A549 (cell line): ENCODE measurements at regions not wholly inside any gene's neighbourhood (a gene's known extent, or its start where the extent isn't known, plus 50 kb on each side); places are given as distances from the start of the nearest gene placed in this dataset.
"Not testable (repeated sequence)": the region's sequence is repeated elsewhere in the genome, so short reads cannot be mapped to it uniquely, and the experiment has no call there.

Experiments
- ATAC-seq, 2 experiments: fragments of 200-7000 bp in 1 of 2; fragments of >200 bp in 1 of 2; cut with Nextera tagmentation in 1 of 2; cut with Tn5 transposase in 1 of 2; 3 replicates each; pipeline versions ENCODE4 v1.8.0 to v1.9.1; 2018 to 2020; ENCODE audit warnings: mild to moderate bottlenecking in 1 of 2, moderate library complexity in 1 of 2
- CTCF ChIA-PET: fragments of 300-600 bp; sonication (Branson Sonifier 250); formaldehyde crosslinking; extraction: SDS; loops from one replicate; lab custom pipeline; 2021; ENCODE audit warnings: antibody characterized with exemption, inconsistent platforms; lab: Yijun Ruan, JAX
- POLR2A ChIA-PET: fragments of 350-600 bp; formaldehyde crosslinking; extraction: SDS; loops from one replicate; lab custom pipeline; 2021; ENCODE audit warnings: antibody characterized with exemption, inconsistent platforms; lab: Yijun Ruan, JAX
- DNase-seq, 2 experiments: peaks; one replicate each; pipeline versions ENCODE4 v3.0.0 to v3.0.0-alpha.2; 2011 to 2016; ENCODE audit warnings: low read depth in 1 of 2, low spot score in 1 of 2
- FAIRE-seq: peaks from 2 replicates; lab custom pipeline; 2011; peaks lifted over from hg19 to GRCh38; lab: Jason Lieb, UNC
- H3K27ac ChIP-seq, 2 experiments: fragments of >200 bp; sonication (Bioruptor Twin); formaldehyde crosslinking; 3 replicates each; pipeline ENCODE4 v1.5.1; 2016 to 2017
- H3K4me1 ChIP-seq: fragments of >200 bp; sonication (Bioruptor Twin); formaldehyde crosslinking; 3 replicates; pipeline ENCODE4 v1.6.1; 2016
- H3K4me2 ChIP-seq: fragments of >200 bp; sonication (Bioruptor Twin); formaldehyde crosslinking; 3 replicates; pipeline ENCODE4 v1.6.1; 2016
- H3K4me3 ChIP-seq: fragments of >200 bp; sonication (Bioruptor Twin); formaldehyde crosslinking; 3 replicates; pipeline ENCODE4 v1.5.1; 2016
- H3K9me3 ChIP-seq: fragments of >200 bp; sonication (Bioruptor Twin); formaldehyde crosslinking; 3 replicates; pipeline ENCODE4 v1.6.1; 2016
- CBX2 ChIP-seq: fragments of 200-600 bp; sonication (generic); IDR thresholded peaks from 2 replicates; pipeline ENCODE4 v1.6.1; 2016; ENCODE audit warnings: low read depth, mild to moderate bottlenecking, borderline replicate concordance
- EP300 ChIP-seq, 2 experiments: fragments of >200 bp; sonication (Bioruptor Twin); formaldehyde crosslinking; IDR thresholded peaks; 2 replicates in 1 of 2; 3 replicates in 1 of 2; pipeline ENCODE4 v1.6.1; 2016 to 2017
- FOSL2 ChIP-seq, 2 experiments: fragments of 450-650 bp in 1 of 2; fragments of >200 bp in 1 of 2; sonication (Bioruptor Twin) in 1 of 2; formaldehyde crosslinking; IDR thresholded peaks; 2 replicates each; pipeline versions ENCODE4 v1.5.0 to v1.6.1; 2016 to 2020; ENCODE audit warnings: mild to moderate bottlenecking in 1 of 2, moderate library complexity in 1 of 2
- HDAC2 ChIP-seq: fragments of 200-600 bp; sonication (generic); IDR thresholded peaks from 2 replicates; pipeline ENCODE4 v1.6.1; 2016
- HES2 ChIP-seq: fragments of >200 bp; sonication (Bioruptor Twin); formaldehyde crosslinking; IDR thresholded peaks from 2 replicates; pipeline ENCODE4 v1.6.1; 2016
- HMGXB4 ChIP-seq: fragments of 250-450 bp; sonication (Bioruptor Pico); IDR thresholded peaks from 2 replicates; pipeline ENCODE4 v1.5.0; 2021; ENCODE audit warnings: mild to moderate bottlenecking, moderate library complexity, borderline replicate concordance
- HOXB13 ChIP-seq: fragments of 250-450 bp; sonication (Bioruptor Pico); IDR thresholded peaks from 2 replicates; pipeline ENCODE4 v1.5.0; 2020; ENCODE audit warnings: low read depth, mild to moderate bottlenecking, moderate library complexity
- HOXB5 ChIP-seq: fragments of 250-450 bp; sonication (Bioruptor Pico); IDR thresholded peaks from 2 replicates; pipeline ENCODE4 v1.5.0; 2020; ENCODE audit warnings: mild to moderate bottlenecking, moderate library complexity
- KDM1A ChIP-seq: fragments of 200-600 bp; sonication (generic); IDR thresholded peaks from 2 replicates; pipeline ENCODE4 v1.6.1; 2016; ENCODE audit warnings: low read depth, mild to moderate bottlenecking
- MAFK ChIP-seq: fragments of 450-650 bp; IDR thresholded peaks from 2 replicates; pipeline ENCODE4 v1.6.1; 2014; ENCODE audit not compliant: partially characterized antibody
- NR3C1 ChIP-seq: fragments of >200 bp; sonication (Bioruptor Twin); formaldehyde crosslinking; IDR thresholded peaks from 3 replicates; pipeline ENCODE4 v1.6.1; 2017
- RARB ChIP-seq: fragments of 250-450 bp; sonication (Bioruptor Pico); IDR thresholded peaks from 2 replicates; pipeline ENCODE4 v1.8.0; 2021; ENCODE audit warnings: mild to moderate bottlenecking, moderate library complexity
- ZFP36 ChIP-seq: fragments of 450-650 bp; IDR thresholded peaks from 2 replicates; pipeline ENCODE4 v1.6.1; 2014; ENCODE audit warnings: borderline replicate concordance; ENCODE audit not compliant: partially characterized antibody
- ZNF302 ChIP-seq: fragments of 250-450 bp; sonication (Bioruptor Pico); IDR thresholded peaks from 2 replicates; pipeline ENCODE4 v1.9.0; 2021; ENCODE audit warnings: inconsistent platforms, mild to moderate bottlenecking, moderate library complexity
- WGBS: methylation state at CpG from one replicate; pipeline ENCODE4 v1.1.6; 2017; ENCODE audit errors: missing lambda C conversion rate; 5-methylcytosine and 5-hydroxymethylcytosine counted together

GRCh38 chr20:53856300-53857295 is 213.8 kb downstream of the BCAS1 start:
- H3K4me1 ChIP-seq = no peaks in the 10 kb centered on the region
- no peaks in the 10 kb centered on the region for H3K9me3 ChIP-seq
- DNase-seq = no peak
- H3K27ac ChIP-seq = peak overlapping the region; percentile 22 to 36; a peak in 2 of 6 replicates
- no peak for ATAC-seq
- CTCF ChIA-PET = interaction anchor here (0.6 to 1.6 kb wide), 7 partner anchors 9 to 234 kb away, joined by 3 to 5 read pairs (median 3); no protein-coding TSS in a partner anchor
- no peak for FAIRE-seq
- WGBS = 89% methylated on average over 5 of the region's 5 CpGs
- no peak overlapping the region for H3K4me2 ChIP-seq
- H3K4me3 ChIP-seq = no peak overlapping the region
- POLR2A ChIA-PET = no interaction called here
- TF ChIP-seq FOSL2 (IDR thresholded peaks at IDR 0.05) (no peak), FOSL2 (CRISPR knock-in tag; IDR thresholded peaks at IDR 0.05) (no peak), KDM1A (0 out of 2 replicates have a peak, but pooled peaks have one; percentile 57), HOXB5 (no peak)

GRCh38 chr20:53855733-53856132 is 214.7 kb downstream of the BCAS1 start:
- no peak for TF ChIP-seq EP300 (IDR thresholded peaks at IDR 0.05)
- no peak for TF ChIP-seq HOXB13
- no peak for TF ChIP-seq RARB (CRISPR knock-in tag)
- TF ChIP-seq MAFK = no peak
- TF ChIP-seq ZFP36 = no peak
- no peak for TF ChIP-seq HMGXB4 (CRISPR knock-in tag)
- TF ChIP-seq ZNF302 (CRISPR knock-in tag) = no peak
- no peak for TF ChIP-seq HES2
- H3K4me1 ChIP-seq = no peaks in the 10 kb centered on the region
- no peaks in the 10 kb centered on the region for H3K9me3 ChIP-seq
- 90% methylated on average over 5 of the region's 5 CpGs for WGBS
- FAIRE-seq = no peak
- no peak for DNase-seq
- no peak overlapping the region for H3K4me3 ChIP-seq
- ATAC-seq = no peak
- H3K27ac ChIP-seq = peak overlapping the region in 1 of 2 experiments; percentile 36; a peak in 2 of 6 replicates
- ChIA-PET POLR2A (no interaction called here), CTCF (interaction anchor here (0.6 to 1.6 kb wide), 2 partner anchors 9 to 106 kb away, joined by 3 to 5 read pairs; no protein-coding TSS in a partner anchor)
- no peak overlapping the region for H3K4me2 ChIP-seq

- H3K9me3 ChIP-seq, POLR2A ChIA-PET, FAIRE-seq, H3K4me1 ChIP-seq, CTCF ChIA-PET, DNase-seq, ATAC-seq, H3K27ac ChIP-seq, H3K4me2 ChIP-seq, H3K4me3 ChIP-seq: not testable (repeated sequence)
- WGBS = no CpG with 5 or more reads among the region's 10 CpGs
These were observed 215.8 kb downstream of the BCAS1 start for GRCh38 chr20:53854609-53854926.

- no peak for DNase-seq
- 91% methylated on average over 4 of the region's 4 CpGs for WGBS
- Histone ChIP-seq H3K4me3 (no peak overlapping the region), H3K9me3 (no peaks in the 10 kb centered on the region), H3K4me2 (no peak overlapping the region), H3K27ac (peak overlapping the region in 1 of 2 experiments; percentile 49; a peak in 1 of 6 replicates), H3K4me1 (no peaks in the 10 kb centered on the region)
- ChIA-PET POLR2A (no interaction called here), CTCF (interaction anchor here (1.8 kb wide), 1 partner anchor 10 kb away, joined by 8 read pairs; no protein-coding TSS in a partner anchor)
- ATAC-seq = no peak
- TF ChIP-seq ZNF302 (CRISPR knock-in tag) = no peak
- TF ChIP-seq CBX2 = no peak
- TF ChIP-seq MAFK = no peak
- TF ChIP-seq HDAC2 = no peak
- no peak for TF ChIP-seq NR3C1
- no peak for FAIRE-seq
These were observed 217.2 kb downstream of the BCAS1 start for GRCh38 chr20:53853111-53853713.
